ENCODE measurements at regions not wholly inside any gene's neighbourhood (a gene's known extent, or its start where the extent isn't known, plus 50 kb on each side); places are given as distances from the start of the nearest gene placed in this dataset.
"Not testable (repeated sequence)": the region's sequence is repeated elsewhere in the genome, so short reads cannot be mapped to it uniquely, and the experiment has no call there.

GRCh38 chr10:109762555-109762954, 160.8 kb downstream of the XPNPEP1 start:
- intact Hi-C loops (cut with micrococcal nuclease): no loop called here
- no peaks in the 10 kb centered on the region for H3K4me1 Mint-ChIP-seq (ENCODE audit: insufficient read depth, unreplicated experiment)

DNA sequence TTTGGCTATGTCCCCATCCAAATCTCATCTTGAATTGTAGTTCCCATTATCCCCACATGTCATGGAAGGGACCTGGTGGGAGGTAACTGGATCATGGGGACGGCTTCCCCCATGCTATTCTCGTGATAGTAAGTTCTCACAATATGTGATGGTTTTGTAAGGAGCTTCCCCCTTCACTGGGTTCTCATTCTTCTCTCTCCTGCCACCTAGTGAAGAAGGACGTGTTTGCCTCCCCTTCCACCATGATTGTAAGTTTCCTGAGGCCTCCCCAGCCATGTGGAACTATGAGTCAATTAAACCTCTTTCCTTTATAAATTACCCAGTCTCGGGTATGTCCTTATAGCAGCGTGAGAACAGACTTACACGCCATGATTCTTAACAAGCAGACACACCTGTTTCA, 165.6 kb downstream of the XPNPEP1 start:
- H3K27ac Mint-ChIP-seq (ENCODE audit: low read depth, unreplicated experiment); POLR2A ChIA-PET: not testable (repeated sequence)
- DNase-seq (ENCODE audit: unreplicated experiment): peak; percentile 24

More at GRCh38 chr10:109762555-109762954, 160.8 kb downstream of the XPNPEP1 start:
- BruUV-seq (replicated peaks): no TSS peak
- Mint-ChIP-seq H3K27ac (ENCODE audit: low read depth, unreplicated experiment) (no peak overlapping the region), H3K36me3 (ENCODE audit: insufficient read depth, unreplicated experiment) (no peaks in the 10 kb centered on the region), H3K27me3 (ENCODE audit: insufficient read depth, unreplicated experiment) (no peaks in the 10 kb centered on the region), H3K9me3 (ENCODE audit: unreplicated experiment) (no peaks in the 10 kb centered on the region), H3K4me3 (ENCODE audit: unreplicated experiment) (no peak overlapping the region)
- POLR2A ChIA-PET: no interaction called here
- CTCF ChIA-PET: interaction anchor here (2.4 kb wide), 1 partner anchor 11 kb away, joined by 16 read pairs; no protein-coding TSS in a partner anchor
- no peak for TF ChIP-seq CTCF (IDR thresholded peaks at IDR 0.05; ENCODE audit: unreplicated experiment)
- DNase-seq (ENCODE audit: unreplicated experiment): no peak

DNA sequence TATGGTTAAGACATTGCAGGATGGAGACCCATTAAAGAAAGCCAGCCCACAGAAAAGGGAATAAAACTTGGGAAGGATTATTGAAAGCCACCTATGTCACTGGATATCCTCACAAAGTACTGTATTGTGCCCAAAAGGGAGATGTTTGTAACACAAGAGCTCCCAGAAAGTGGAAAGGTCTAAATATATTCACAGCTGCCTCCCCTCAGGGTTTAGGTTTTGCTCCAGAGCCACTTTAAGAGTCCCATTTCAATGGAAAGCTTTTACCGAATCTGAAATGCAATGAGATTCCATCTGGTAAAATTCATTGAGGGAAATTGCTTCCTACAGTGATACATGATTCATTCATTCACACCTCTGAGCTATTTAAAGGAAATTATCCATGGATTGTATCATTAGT, 176.4 kb downstream of the XPNPEP1 start:
- intact Hi-C loops (cut with micrococcal nuclease): no loop called here
- DNase-seq (ENCODE audit: unreplicated experiment): no peak
- H3K4me1 Mint-ChIP-seq (ENCODE audit: insufficient read depth, unreplicated experiment): no peaks in the 10 kb centered on the region
- H3K36me3 Mint-ChIP-seq (ENCODE audit: insufficient read depth, unreplicated experiment): no peaks in the 10 kb centered on the region
- CTCF ChIA-PET: interaction anchor here (0.7 to 0.9 kb wide), 2 partner anchors 26 to 56 kb away, joined by 3 to 5 read pairs; no protein-coding TSS in a partner anchor
- H3K4me3 Mint-ChIP-seq (ENCODE audit: unreplicated experiment): no peak overlapping the region
- no peak for TF ChIP-seq CTCF (IDR thresholded peaks at IDR 0.05; ENCODE audit: unreplicated experiment)
- no peaks in the 10 kb centered on the region for H3K27me3 Mint-ChIP-seq (ENCODE audit: insufficient read depth, unreplicated experiment)
- no TSS peak for BruUV-seq (replicated peaks)
- no peak overlapping the region for H3K27ac Mint-ChIP-seq (ENCODE audit: low read depth, unreplicated experiment)
- POLR2A ChIA-PET: no interaction called here
- H3K9me3 Mint-ChIP-seq (ENCODE audit: unreplicated experiment): peaks cover 13% of the 10 kb centered on the region

More for the DNA sequence above, 165.6 kb downstream of the XPNPEP1 start:
- H3K36me3 Mint-ChIP-seq (ENCODE audit: insufficient read depth, unreplicated experiment); H3K9me3 Mint-ChIP-seq (ENCODE audit: unreplicated experiment); intact Hi-C loops (cut with micrococcal nuclease); H3K4me3 Mint-ChIP-seq (ENCODE audit: unreplicated experiment); H3K4me1 Mint-ChIP-seq (ENCODE audit: insufficient read depth, unreplicated experiment); H3K27me3 Mint-ChIP-seq (ENCODE audit: insufficient read depth, unreplicated experiment); BruUV-seq (replicated peaks): not testable (repeated sequence)
- TF ChIP-seq CTCF (IDR thresholded peaks at IDR 0.05; ENCODE audit: unreplicated experiment): peak; percentile 21
- CTCF ChIA-PET: interaction anchor here (0.9 to 1.9 kb wide), 4 partner anchors 11 to 16 kb away, joined by 3 to 6 read pairs (median 4); no protein-coding TSS in a partner anchor

DNA sequence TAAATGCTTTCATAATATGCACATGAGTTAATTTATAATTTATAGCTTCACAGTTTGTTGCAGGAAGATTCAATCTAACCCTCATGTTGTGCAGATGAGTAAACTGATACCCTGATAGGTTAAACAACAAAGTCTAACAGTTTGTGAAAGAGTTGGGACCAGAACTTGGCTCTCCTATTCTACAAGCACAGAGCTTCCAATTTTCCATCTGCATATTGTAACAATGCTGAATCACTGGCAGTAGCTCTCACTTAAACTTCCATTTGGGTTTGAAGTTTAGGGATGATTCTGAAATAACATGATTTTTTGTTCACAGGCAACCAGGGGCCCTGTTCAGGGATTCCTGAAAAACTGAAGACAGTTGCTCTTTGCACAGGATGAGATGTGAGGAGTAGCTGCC, 179.3 kb downstream of the XPNPEP1 start:
- POLR2A ChIA-PET: no interaction called here
- TF ChIP-seq CTCF (IDR thresholded peaks at IDR 0.05; ENCODE audit: unreplicated experiment): no peak

More for the DNA sequence above, 179.3 kb downstream of the XPNPEP1 start:
- Mint-ChIP-seq H3K9me3 (ENCODE audit: unreplicated experiment) (no peaks in the 10 kb centered on the region), H3K36me3 (ENCODE audit: insufficient read depth, unreplicated experiment) (peaks cover 6% of the 10 kb centered on the region), H3K4me3 (ENCODE audit: unreplicated experiment) (no peak overlapping the region), H3K27me3 (ENCODE audit: insufficient read depth, unreplicated experiment) (no peaks in the 10 kb centered on the region), H3K27ac (ENCODE audit: low read depth, unreplicated experiment) (no peak overlapping the region), H3K4me1 (ENCODE audit: insufficient read depth, unreplicated experiment) (peaks cover 9% of the 10 kb centered on the region)
- CTCF ChIA-PET: interaction anchor here (0.6 to 2.0 kb wide), 4 partner anchors 30 to 417 kb away, joined by 3 to 7 read pairs (median 3); no protein-coding TSS in a partner anchor
- no TSS peak for BruUV-seq (replicated peaks)
- no peak for DNase-seq (ENCODE audit: unreplicated experiment)
- intact Hi-C loops (cut with micrococcal nuclease): no loop called here

All from MCF 10A (cell line).